CD4-positive, alpha-beta T cell (primary cell): ENCODE measurements at regions not wholly inside any gene's neighbourhood (a gene's known extent, or its start where the extent isn't known, plus 50 kb on each side); places are given as distances from the start of the nearest gene placed in this dataset.

Experiments used
- ATAC-seq: fragments of 200-7000 bp; cut with Tn5 transposase; one replicate; pipeline ENCODE4 v1.10.0; 2022; ENCODE audit warnings: mild to moderate bottlenecking; ENCODE audit not compliant: poor library complexity
- CTCF ChIA-PET: fragments of 350-600 bp; sonication (Branson Sonifier 250); formaldehyde crosslinking; loops from one replicate; lab custom pipeline; 2021; ENCODE audit warnings: antibody characterized with exemption, inconsistent platforms; lab: Charles Lee
- POLR2A ChIA-PET: fragments of 350-600 bp; sonication (Branson Sonifier 250); formaldehyde crosslinking; loops from one replicate; lab custom pipeline; 2021; ENCODE audit warnings: antibody characterized with exemption, inconsistent platforms; lab: Charles Lee
- DNase-seq, 14 experiments: peaks; one replicate each; pipeline ENCODE4 v3.0.0-alpha.2; 2013 to 2020; ENCODE audit warnings: mixed read lengths in 2 of 14
- H3K27ac ChIP-seq, 2 donors: one replicate each; pipeline versions ENCODE4 v1.5.1 to v1.7.0; 2013; ENCODE audit warnings: low read length in 2 of 2, low read depth in 1 of 2, mild to moderate bottlenecking in 1 of 2
- H3K27me3 ChIP-seq, 2 experiments: 1 replicate in 1 of 2; 2 replicates in 1 of 2; pipeline versions ENCODE4 v1.6.1 to v1.7.0; 2013; ENCODE audit warnings: low read length in 2 of 2, control low read depth in 1 of 2, mild to moderate bottlenecking in 1 of 2, moderate library complexity in 1 of 2; ENCODE audit not compliant: insufficient read depth in 2 of 2, control insufficient read depth in 1 of 2
- H3K36me3 ChIP-seq: one replicate; pipeline ENCODE4 v1.6.1; 2013; ENCODE audit warnings: low read length, control low read depth; ENCODE audit not compliant: insufficient read depth
- H3K4me1 ChIP-seq: one replicate; pipeline ENCODE4 v1.6.1; 2013; ENCODE audit warnings: low read length, control low read depth; ENCODE audit not compliant: insufficient read depth
- H3K4me3 ChIP-seq: one replicate; pipeline ENCODE4 v1.5.1; 2013; ENCODE audit warnings: mild to moderate bottlenecking, low read length, moderate library complexity
- H3K9me3 ChIP-seq, 2 experiments: 1 replicate in 1 of 2; 2 replicates in 1 of 2; pipeline versions ENCODE4 v1.6.1 to v1.7.0; 2013; ENCODE audit warnings: low read length in 2 of 2, mild to moderate bottlenecking in 2 of 2, control low read depth in 1 of 2, moderate library complexity in 1 of 2; ENCODE audit not compliant: control insufficient read depth in 1 of 2, insufficient read depth in 1 of 2
- H3K27ac Mint-ChIP-seq: one replicate; pipeline ENCODE4 v1.8.0; 2020; ENCODE audit warnings: mixed read lengths
- H3K27me3 Mint-ChIP-seq: one replicate; pipeline ENCODE4 v1.8.0; 2021; ENCODE audit warnings: mixed read lengths
- H3K36me3 Mint-ChIP-seq: one replicate; pipeline ENCODE4 v1.8.0; 2021; ENCODE audit warnings: low read depth, mixed read lengths
- H3K4me1 Mint-ChIP-seq: one replicate; pipeline ENCODE4 v1.8.0; 2021; ENCODE audit warnings: low read depth, mixed read lengths
- H3K4me3 Mint-ChIP-seq: one replicate; pipeline ENCODE4 v1.8.0; 2020; ENCODE audit warnings: mild to moderate bottlenecking, mixed read lengths
- H3K9me3 Mint-ChIP-seq: one replicate; pipeline ENCODE4 v1.8.0; 2020; ENCODE audit warnings: mixed read lengths
- CTCF ChIP-seq: fragments of 200-600 bp; IDR thresholded peaks from one replicate; pipeline ENCODE4 v1.8.0; 2022; ENCODE audit warnings: antibody characterized with exemption, mild to moderate bottlenecking
- intact Hi-C, 2 experiments: fragments of 100-400 bp; cut with DNase I in 1 of 2; cut with micrococcal nuclease in 1 of 2; formaldehyde crosslinking; loops; one replicate each; pipeline versions ENCODE4 v1.15.1 to v1.9.0; 2023 to 2025; cut with DNase I, micrococcal nuclease

GRCh38 chr10:125261491-125262186, 101.3 kb upstream of the CTBP2 start:
- no peaks in the 10 kb centered on the region for H3K4me1 ChIP-seq
- DNase-seq (no peak), ATAC-seq (no peak)
- H3K27ac ChIP-seq, result no peak overlapping the region
- no peak for TF ChIP-seq CTCF
- no peak overlapping the region for H3K4me3 ChIP-seq
- H3K4me3 Mint-ChIP-seq, result no peak overlapping the region
- no peaks in the 10 kb centered on the region for H3K4me1 Mint-ChIP-seq
- H3K36me3 Mint-ChIP-seq, result no peaks in the 10 kb centered on the region
- peaks cover 0 to 17% of the 10 kb centered on the region in 2 experiments for H3K9me3 ChIP-seq
- H3K27ac Mint-ChIP-seq, result no peak overlapping the region
- intact Hi-C loops, result no loop called here
- H3K27me3 Mint-ChIP-seq, result no peaks in the 10 kb centered on the region
- CTCF ChIA-PET, result no interaction called here
- no peaks in the 10 kb centered on the region for H3K27me3 ChIP-seq
- POLR2A ChIA-PET, result no interaction called here
- no peaks in the 10 kb centered on the region for H3K9me3 Mint-ChIP-seq
- no peaks in the 10 kb centered on the region for H3K36me3 ChIP-seq

- no peak overlapping the region for H3K4me3 Mint-ChIP-seq
- H3K4me1 ChIP-seq, result no peaks in the 10 kb centered on the region
- ChIA-PET CTCF (no interaction called here), POLR2A (no interaction called here)
- H3K27ac ChIP-seq, result no peak overlapping the region
- no peaks in the 10 kb centered on the region for H3K27me3 Mint-ChIP-seq
- ATAC-seq, result no peak
- H3K4me3 ChIP-seq, result no peak overlapping the region
- H3K4me1 Mint-ChIP-seq, result no peaks in the 10 kb centered on the region
- H3K36me3 Mint-ChIP-seq, result no peaks in the 10 kb centered on the region
- H3K9me3 Mint-ChIP-seq, result no peaks in the 10 kb centered on the region
- H3K36me3 ChIP-seq, result no peaks in the 10 kb centered on the region
- no peak overlapping the region for H3K27ac Mint-ChIP-seq
- H3K9me3 ChIP-seq, result peaks cover 0 to 17% of the 10 kb centered on the region in 2 experiments
- no peak for DNase-seq
- TF ChIP-seq CTCF, result no peak
- intact Hi-C loops, result no loop called here
- H3K27me3 ChIP-seq, result no peaks in the 10 kb centered on the region
Measured at GRCh38 chr10:125260260-125260659, 99.9 kb upstream of the CTBP2 start.

- Mint-ChIP-seq H3K27ac (no peak overlapping the region), H3K4me3 (no peak overlapping the region), H3K9me3 (no peaks in the 10 kb centered on the region), H3K36me3 (no peaks in the 10 kb centered on the region), H3K4me1 (no peaks in the 10 kb centered on the region), H3K27me3 (no peaks in the 10 kb centered on the region)
- ChIA-PET CTCF (no interaction called here), POLR2A (no interaction called here)
- no peaks in the 10 kb centered on the region for H3K27me3 ChIP-seq
- no peaks in the 10 kb centered on the region for H3K36me3 ChIP-seq
- no peak overlapping the region for H3K27ac ChIP-seq
- no peak for ATAC-seq
- no peak overlapping the region for H3K4me3 ChIP-seq
- peaks cover 0 to 17% of the 10 kb centered on the region in 2 experiments for H3K9me3 ChIP-seq
- no peak for DNase-seq
- no peak for TF ChIP-seq CTCF
- intact Hi-C loops, result no loop called here
- no peaks in the 10 kb centered on the region for H3K4me1 ChIP-seq
Measured at GRCh38 chr10:125259651-125260050, 99.3 kb upstream of the CTBP2 start.
